CD4-positive, alpha-beta T cell treated with Interleukin-6 at 100 ng/mL for 8 hours (primary cell): ENCODE measurements at regions not wholly inside any gene's neighbourhood (a gene's known extent, or its start where the extent isn't known, plus 50 kb on each side); places are given as distances from the start of the nearest gene placed in this dataset.

Source experiments
- DNase-seq: peaks from one replicate; pipeline ENCODE4 v3.0.0-alpha.2; 2020; ENCODE audit warnings: mixed read lengths, low spot score

DNA sequence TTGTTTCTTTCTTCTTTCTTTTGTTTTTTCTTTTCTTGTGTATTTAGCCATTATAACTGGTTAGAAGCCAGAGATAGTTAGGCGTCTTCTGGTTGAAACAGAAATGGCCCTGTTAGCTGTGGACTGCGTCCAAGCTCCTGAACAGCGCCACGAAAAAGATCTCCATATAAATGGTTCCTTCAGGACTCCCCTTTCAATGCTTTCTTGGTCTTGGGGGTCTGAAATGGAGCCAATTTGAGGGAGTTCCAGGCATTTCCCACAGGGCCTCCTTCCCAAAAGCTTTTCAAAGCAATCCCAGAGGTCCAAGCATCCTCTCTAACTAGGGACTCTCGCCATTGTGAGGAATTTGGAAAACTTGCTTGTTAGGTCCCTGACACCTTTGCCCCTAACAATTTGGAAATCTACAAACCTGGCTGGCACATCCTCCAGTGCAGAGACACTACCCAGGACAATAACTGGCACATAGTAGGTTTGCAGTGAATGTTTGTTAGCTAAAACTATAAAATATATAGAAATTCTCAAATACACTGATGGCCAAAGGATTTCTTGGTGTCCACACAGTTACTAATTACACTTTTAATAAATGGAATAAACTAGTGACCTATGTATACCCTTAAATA lies 80.1 kb downstream of the MYCN start:
- no peak for DNase-seq

DNA sequence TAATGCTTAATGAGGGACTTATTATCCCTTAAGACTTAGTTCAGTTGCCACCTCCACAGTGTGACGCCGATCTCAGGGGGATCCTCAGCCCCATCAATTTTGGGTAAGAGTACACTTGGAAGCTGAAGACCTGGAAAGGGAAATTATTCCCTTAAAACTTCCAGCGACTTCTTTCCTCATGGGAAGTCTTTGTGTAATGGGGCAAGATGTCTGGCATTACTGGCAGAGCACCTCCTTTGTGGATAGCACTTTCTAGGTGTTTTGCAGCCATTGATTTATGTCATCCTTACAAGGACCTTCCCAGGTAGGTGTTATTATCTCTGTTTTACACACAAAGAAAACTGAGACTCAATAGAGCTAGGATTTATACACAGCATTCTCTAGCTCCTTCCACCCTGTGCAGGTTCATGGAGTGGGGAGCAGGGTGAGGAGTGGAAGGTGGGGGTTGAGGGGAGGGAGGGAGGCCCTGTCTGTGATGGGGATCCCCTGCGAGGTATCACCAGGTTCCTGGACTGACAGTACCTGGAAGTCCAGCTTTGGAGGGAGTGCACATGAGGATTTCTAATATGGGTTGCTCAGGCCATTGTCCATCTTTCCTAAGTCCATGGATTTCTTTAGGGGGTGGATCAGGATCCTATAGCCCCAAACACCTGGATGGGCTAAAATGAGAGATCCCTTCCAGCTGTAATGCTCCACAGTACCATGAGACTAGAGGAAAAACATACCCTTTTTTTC lies 79.4 kb downstream of the MYCN start:
- DNase-seq, result no peak

DNA sequence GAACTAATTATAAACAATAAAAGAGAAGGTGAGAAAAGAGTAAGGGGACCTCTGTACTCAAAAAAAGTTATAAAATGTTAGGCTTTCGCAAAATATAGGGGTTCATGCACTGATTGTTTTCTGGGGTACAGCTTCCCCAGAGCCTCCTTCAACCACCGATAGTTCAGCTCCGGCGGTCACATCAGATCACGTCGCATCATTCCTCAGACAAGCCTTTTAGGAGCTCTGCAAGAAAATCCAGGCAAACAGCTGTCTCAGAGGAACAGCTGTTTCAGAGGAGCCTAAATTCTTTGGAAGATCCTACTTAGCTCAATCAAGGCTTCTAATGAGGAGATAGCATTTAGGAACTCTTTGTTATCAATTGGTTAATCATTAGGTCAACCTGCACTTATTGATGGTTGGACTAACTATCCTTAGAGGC lies 78.7 kb downstream of the MYCN start:
- no peak for DNase-seq

DNA sequence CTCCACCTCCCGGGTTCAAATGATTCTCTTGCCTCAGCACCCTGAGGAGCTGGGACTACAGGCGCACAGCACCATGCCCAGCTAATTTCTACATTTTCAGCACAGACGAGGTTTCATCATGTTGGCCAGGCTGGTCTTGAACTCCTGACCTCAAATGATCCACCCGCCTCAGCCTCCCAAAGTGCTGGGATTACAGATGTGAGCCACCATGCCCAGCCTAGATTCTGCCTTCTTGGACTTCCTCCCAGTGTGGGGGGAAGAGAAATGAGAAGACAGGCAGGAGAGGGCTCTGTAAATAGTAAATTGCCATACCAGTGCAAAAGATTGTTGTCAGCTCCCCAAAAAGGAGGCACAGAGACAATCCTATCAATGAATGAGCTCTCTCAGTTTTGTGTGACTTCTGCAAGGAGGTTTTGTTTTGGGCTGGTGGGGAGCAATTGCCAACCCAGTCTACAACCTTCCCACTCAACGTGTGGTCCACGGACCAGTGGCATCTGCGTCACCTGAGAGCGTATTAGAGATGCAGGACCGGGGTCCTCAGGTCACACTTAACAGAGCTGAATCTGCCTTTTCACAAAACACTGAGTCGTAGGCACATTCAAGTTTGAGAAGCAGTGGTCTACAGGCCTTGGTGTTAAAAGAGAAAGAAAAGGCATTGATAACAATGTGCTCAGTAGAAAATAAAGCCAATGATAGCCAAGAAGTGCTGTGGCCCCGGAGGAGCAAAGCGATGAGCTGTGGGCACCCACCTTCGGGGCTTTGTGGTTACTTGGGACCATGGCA lies 78.1 kb downstream of the MYCN start:
- DNase-seq, result no peak

DNA sequence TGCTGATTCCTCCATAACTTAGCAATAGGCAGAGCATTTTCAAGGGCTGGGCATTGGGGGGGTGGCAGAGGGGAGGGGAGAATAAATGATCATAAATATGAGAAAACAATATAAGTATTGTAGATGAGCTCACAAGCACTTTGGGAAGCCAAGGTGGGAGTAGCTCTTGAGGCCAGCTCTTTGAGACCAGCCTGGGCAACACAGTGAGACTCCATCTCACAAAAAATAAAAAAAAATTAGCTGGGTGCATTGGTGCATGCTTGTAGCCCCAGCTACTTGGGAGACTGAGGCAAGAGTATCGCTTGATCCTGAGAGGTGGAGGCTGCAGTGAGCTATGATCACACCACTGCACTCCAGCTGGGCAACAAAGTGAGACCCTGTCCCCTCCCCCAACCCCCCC lies 75.9 kb downstream of the MYCN start:
- no peak for DNase-seq

DNA sequence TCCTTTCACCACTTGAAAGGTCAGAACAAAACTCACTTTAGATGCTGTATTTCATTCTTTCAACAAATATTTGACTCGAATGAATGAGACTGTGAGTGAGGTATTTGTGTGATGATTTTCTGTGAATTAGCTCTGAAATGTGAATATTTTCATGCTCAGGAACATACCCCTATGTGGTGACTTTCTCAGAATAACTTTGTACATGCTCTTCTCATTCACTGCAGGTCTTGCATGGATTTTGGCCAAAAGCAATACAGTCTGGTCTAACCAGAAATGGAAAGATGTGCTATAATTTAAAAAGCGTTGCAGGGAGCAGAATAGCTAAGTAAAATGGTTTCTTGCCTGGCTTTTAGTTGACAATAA lies 75.5 kb downstream of the MYCN start:
- DNase-seq, result no peak

DNA sequence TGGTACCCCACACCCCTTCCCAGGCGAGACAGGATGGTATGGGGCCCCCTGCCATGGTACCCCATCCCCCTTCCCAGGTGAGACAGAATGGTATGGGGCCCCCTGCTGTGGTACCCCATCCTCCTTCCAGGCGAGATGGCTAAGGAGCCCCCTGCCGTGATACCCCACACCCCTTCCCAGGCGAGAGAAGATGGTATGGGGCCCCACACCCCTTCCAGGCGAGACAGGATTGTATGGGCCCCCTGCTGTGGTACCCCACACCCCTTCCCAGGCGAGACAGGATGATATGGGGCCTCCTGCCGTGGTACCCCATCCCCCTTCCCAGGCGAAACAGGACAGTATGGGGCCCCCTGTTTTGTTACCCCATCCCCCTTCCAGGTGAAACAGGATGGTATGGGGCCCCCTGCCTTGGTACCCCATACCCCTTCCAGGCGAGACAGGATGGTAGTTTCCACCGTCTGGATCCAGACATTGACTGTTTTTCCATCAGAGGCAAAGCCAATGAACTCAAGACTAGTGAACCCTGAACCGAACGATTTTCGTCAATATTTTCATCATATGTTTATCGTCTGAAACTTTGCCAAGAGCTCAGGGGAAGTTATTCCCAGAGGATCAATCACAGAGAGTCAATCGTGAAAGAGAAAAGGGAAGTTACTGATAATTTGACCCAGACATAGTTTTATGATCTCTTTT lies 75.0 kb downstream of the MYCN start:
- no peak for DNase-seq

DNA sequence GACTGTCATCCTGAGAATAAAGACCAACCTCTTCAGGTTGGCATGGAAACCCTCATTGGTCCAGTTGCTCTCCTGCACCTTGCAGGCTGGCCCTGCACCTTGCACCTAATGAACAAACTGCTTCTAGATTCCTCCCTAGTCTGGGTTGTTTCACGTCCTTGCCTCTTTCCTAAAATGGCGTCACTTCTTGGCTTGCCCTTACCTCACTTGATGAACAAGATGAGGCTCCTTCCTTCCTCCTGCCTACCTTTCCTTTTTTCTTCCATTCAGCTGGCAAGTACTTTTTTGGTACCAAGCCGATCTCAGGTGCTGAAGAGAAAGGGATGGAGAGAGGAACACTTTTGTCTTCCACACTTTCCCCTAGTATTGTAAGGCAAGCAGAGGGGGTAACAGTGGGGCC lies 74.5 kb downstream of the MYCN start:
- no peak for DNase-seq

DNA sequence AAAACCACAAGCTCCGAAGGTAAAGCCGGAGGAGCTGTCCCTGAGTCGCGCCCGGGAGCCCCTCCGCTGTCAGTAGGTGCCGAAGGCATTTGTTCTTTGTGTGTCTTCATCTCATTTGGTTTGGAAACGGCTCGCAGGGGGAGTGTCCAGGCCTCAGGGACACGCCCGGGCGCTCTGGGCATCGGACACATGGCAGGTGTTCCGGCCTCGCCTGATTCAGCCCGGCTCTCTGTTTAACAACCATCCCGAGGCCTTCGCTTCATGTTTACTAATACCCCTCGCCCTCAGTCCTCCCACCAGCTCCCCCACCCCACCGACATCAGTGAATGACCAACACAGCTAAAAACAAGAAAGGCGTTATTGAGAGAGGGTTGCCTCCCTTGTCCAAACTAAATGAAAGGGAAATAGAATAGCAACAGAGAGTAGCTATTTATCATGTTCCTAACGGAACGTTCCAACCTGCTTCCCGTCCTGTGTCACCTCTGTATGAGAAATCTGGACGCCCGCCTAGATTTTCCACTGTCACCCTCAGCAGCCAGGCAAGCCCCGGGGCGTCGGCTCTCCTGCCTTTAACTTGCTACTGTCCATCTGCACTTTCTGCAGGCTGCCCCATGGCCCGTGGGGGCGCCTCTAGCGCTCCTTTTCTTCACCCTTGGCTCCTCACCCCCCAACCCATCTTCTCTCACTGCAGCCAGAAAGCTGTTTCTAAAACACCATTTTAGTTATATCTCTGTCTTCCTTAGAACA lies 73.9 kb downstream of the MYCN start:
- no peak for DNase-seq

DNA sequence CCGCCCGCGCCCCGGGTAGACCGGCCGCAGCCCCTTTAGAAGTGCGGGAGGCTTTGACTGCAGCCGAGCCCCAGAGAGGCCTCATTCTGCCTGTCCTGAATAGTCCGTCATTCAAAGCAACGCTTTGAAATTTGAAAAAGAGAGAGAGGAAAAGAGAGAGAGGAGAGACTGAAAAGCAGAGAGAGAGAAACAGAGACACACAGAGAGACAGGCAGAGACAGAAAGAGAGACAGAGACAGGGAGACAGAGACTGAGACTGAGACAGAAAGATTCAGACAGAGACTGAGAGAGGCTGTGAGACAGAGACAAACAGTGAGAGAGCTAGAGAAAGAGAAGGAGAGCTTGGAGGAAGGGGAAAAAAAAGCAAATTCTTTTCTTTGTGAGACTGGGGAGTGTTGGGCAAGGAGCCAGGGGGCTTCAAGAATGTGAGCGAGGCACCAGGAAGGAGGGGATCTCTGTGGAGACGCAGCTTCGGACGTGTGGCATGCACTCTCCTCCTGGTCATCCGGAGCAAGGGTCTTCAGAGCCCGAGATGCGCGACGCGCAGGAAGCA lies 73.1 kb downstream of the MYCN start:
- no peak for DNase-seq

DNA sequence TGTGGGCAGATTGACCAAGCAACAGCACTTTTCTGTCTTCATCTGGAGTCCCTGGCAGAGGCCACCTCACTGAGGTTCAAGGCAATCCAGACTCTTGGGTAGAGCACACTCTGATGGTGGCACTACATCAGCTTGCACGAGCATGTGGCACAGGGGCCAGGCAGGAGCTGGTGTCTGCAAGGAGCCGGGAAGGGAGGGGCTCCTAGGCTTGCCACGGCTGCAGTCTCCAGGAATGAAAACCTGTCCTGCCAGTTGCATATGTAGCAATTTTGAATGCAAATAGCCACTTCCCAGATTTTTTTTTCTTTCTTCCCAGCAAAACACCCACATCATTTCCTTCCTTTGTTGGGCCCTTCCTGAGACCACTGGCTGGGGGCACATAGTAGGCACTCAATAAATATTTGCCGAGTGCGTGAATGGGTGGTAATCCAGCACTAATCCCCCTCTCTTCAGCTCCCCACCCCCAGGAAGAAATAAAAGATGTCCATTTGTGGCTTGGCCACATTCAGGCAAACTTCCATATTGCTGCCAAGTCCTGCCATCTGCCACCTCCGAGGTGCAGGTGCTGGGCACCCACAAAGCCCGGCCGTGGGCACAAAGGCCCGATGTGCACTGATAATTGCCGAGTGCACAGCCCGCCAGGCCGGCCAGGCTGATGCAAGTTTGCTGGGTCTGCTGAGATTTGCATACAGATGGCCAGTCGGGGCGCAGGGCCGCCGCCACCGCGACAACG lies 72.4 kb downstream of the MYCN start:
- no peak for DNase-seq

DNA sequence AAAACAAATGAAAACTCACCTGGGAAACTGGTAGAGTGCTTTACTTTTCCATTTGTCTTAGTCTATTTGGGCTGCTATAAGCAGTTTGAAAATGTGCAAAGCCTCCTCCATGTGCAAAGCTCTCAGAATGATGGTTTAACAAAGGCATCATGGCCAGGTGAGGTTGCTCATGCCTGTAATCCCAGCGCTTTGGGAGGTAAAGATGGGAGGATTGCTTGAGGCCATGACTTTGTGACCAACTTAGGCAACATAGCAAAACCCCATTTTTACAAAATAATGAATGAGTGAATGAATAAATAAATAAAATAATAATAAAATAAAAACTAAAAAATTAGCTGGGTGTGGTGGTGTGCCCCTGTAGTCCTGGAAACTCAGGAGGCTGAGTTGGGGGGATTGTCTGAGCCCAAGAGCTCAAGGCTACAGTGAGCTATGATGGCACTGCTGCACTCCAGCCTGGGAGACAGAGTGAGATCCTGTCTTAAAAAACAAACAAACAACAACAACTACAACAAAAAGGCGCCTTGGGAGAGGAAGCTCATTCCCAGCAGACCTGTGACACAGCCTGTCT lies 71.8 kb downstream of the MYCN start:
- DNase-seq, result no peak

DNA sequence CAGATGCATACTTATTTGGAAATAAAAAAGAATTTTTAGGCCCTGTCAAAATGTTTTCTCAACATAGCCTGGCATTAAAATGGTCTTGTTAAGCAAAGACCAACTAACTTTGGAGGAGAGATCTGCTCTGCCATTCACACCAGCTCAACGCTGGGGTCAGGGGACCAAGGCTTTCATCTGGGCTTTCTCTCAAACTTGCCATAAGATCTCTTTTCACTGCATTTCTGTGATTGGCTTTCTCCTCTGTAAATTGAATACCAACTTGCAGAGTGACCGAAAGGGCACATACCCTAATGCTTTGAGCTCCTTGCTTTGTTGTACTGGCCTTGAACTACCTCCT lies 71.2 kb downstream of the MYCN start:
- no peak for DNase-seq

DNA sequence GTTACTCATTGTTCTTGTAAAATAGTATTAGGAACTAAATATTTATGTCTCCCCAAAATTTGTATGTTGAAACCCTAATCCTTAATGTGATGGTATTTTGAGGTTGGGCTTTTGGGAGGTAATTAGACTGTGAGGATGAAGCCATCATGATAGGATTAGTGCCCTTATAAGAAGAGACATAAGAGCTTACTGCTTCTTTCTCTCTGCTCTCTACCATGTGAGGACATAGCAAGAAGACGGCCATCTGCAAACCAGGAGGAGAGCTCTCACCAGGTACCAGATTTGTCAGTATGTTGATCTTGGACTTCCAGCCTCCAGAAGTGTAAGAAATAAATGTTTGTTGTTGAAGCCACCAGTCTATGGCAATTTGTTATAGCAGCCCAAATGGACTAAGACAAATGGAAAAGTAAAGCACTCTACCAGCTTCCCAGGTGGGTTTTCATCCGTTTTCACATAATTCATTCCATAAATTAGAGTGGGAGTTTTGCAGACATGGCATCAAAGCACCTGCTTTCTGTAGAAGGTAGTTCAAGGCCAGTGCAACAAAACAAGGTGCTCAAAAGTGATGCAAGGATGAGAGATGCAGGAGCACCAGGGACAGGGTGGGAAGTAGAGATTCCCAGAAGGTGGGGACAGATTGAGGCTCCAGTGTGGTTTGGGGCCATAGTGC lies 70.7 kb downstream of the MYCN start:
- no peak for DNase-seq

DNA sequence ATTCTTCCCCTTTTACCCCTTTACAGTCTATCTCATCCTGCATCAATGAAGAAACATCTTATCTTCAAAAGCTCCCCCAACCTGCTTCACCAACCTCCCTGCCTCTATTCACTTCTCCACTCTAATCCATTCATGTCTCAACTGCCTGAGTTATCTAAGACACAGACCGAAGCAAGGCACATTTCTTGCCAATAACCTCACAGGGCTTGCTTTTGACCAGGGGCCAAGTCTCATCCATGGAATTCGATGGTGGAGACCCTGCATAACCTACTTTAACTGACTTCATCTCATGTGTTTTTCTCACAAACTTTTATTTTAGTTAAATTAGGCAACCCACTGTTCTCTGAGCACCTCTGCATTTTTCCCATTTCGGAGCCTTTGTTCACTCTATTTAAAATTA lies 69.7 kb downstream of the MYCN start:
- no peak for DNase-seq

DNA sequence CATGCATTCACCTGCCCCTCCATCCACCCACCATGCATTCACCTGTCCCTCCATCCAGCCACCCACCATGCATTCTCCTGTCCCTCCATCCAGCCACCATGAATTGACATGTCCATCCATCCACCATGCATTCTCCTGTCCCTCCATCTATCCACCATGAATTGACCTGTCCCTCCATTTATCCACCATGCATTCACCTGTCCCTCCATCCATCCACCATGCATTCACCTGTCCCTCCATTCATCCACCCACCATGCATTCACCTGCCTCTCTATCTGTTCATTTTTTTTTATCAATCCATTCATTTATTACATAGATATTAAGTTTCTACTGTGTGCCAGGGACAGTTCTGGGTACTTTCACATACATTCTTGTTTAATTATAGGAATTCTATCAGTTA lies 69.2 kb downstream of the MYCN start:
- no peak for DNase-seq

DNA sequence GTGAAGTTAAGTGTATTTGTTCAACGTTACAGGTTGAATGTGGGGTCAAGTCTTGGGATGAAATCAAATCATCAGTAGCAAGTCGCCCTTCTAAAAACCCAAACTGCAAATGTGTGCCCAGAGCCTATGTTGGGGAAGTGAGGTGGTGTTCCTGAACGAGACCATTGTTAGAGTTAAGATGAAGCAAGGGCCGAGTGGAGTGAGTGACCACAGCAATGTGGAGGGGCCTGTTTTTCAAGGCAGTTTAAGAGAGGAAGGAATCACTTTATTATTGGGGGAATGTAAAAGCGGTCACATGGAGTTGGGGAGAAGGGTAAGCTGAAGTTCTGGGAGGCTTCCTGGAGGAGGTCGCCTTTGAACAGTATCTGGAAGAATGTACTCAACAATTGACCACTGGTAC lies 68.5 kb downstream of the MYCN start:
- no peak for DNase-seq

DNA sequence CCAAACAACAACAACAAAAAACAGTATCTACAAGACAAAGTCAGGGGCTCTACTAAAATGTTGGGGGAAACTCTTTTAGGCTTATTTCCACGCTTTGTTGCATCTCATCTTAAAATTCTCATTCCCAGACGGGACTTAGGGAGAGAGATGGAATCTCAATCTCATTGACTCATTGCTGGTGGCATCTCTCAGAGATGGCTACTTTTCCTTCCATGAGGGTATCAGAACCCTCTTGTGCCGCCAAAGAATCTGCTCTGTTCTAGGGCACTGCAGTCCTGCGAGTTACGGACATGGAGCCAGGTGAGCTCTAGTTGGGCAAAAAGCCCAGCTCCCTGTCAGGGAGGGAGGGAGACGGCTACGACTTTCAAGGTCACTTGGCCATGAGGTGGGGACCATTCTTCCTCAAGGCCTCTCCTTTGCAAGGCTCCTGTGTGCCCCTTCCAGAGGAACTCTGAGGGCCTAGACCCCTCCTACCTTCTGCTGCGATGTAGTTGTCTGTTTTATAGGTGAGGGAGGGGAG lies 68.0 kb downstream of the MYCN start:
- no peak for DNase-seq

DNA sequence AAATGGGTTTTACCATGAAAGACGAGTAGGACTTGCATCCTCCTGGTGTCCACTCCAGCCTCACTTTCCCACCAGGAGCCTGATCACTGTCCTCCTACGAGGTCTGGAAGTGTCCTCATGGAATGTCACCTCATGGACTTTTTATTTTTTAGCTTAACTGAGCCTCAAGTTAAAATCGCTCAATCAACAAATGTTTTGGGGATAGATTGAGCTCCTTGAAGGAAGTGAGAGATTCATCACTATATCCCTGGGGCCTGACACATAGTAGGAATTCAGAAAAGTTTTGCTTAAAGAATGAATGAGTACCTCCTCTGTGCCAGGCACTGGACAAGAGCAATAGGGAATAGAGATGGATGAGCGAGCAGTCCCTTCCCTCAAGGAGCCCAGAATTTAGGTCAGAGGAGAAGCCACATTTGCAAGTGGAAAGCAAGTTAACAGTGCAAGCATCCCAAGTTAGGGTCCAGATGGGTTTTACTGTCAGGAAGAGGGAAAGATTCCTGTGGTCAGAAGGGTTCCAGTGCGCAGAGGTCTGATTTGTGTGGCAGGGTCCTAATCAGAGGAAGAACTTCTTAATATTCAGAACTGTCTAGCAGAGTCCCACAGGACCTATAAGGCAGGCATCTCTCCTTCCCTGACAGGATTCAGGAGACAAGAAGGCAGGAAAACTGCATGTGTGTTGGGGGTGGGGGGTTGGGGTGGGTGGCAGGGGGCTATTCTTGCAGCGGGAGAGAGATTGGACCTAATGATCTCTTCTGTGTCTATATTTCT lies 67.0 kb downstream of the MYCN start:
- no peak for DNase-seq
